ENCODE measurements at regions not wholly inside any gene's neighbourhood (a gene's known extent, or its start where the extent isn't known, plus 50 kb on each side); places are given as distances from the start of the nearest gene placed in this dataset.
A peak's percentile ranks its signal among the peaks of the same experiment; 100 is the strongest.

DNA sequence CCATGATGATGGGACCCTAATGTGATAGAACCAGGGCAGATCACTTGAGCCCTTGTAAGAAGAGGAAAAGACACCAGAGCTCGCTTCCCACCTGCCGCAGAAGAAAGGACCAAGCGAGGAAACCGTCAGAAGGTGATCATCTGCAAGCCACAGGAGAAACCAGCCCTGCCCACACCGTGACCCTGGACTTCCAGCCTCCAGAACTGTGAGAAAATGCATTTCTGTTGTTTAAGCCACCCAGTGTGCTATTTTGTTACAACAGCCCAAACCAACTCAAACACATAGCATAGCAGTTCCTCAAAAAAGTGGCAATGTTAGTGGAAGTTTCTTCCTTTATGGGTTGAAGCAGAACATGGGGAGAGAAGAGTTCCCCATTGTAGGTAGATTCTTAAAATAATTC is 107.9 kb upstream of the BCL2L14 start:
- Histone ChIP-seq H3K4me1 (no peaks in the 10 kb centered on the region), H3K36me3 (no peaks in the 10 kb centered on the region), H3K27me3 (ENCODE audit: low read depth) (no peaks in the 10 kb centered on the region), H3K4me3 (no peak overlapping the region), H3K9me3 (no peaks in the 10 kb centered on the region), H3K27ac (no peak overlapping the region)
- TF ChIP-seq, protein P1, sequence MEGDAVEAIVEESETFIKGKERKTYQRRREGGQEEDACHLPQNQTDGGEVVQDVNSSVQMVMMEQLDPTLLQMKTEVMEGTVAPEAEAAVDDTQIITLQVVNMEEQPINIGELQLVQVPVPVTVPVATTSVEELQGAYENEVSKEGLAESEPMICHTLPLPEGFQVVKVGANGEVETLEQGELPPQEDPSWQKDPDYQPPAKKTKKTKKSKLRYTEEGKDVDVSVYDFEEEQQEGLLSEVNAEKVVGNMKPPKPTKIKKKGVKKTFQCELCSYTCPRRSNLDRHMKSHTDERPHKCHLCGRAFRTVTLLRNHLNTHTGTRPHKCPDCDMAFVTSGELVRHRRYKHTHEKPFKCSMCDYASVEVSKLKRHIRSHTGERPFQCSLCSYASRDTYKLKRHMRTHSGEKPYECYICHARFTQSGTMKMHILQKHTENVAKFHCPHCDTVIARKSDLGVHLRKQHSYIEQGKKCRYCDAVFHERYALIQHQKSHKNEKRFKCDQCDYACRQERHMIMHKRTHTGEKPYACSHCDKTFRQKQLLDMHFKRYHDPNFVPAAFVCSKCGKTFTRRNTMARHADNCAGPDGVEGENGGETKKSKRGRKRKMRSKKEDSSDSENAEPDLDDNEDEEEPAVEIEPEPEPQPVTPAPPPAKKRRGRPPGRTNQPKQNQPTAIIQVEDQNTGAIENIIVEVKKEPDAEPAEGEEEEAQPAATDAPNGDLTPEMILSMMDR (IDR thresholded peaks at IDR 0.05): no peak
- intact Hi-C loops (cut with DNase I): no loop called here
- ATAC-seq (no peak), DNase-seq (no peak)

DNA sequence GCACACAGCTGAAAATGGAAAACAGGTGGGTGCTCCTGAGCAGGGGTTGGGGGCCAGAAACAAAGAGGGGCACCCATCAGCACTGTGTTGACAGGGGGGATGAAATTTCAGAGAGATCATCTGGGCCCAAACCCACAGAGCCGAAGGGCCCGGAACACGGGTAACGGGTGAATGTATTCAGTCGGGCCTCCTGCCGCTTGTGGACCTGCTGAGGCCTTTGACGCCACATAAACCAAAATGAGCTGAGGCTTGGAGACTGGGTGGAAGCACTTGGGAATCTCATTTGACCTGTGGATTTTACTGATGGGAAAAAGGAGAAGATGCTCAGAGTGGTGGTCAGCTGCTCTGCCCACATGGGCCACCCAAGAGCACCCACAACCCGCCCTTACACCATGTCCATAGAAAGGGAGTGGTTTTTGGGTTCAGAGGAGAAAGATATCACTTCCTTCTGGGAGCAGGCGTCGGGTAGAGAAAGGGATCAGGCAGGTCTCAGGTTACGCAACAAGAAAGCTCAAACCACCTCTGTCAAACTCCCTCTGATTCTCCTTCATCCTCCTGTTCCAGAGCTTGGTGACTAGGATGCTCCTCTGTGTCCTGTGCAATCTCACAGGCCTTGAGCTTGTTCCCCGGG is 106.8 kb upstream of the BCL2L14 start:
- ATAC-seq: no peak

DNA sequence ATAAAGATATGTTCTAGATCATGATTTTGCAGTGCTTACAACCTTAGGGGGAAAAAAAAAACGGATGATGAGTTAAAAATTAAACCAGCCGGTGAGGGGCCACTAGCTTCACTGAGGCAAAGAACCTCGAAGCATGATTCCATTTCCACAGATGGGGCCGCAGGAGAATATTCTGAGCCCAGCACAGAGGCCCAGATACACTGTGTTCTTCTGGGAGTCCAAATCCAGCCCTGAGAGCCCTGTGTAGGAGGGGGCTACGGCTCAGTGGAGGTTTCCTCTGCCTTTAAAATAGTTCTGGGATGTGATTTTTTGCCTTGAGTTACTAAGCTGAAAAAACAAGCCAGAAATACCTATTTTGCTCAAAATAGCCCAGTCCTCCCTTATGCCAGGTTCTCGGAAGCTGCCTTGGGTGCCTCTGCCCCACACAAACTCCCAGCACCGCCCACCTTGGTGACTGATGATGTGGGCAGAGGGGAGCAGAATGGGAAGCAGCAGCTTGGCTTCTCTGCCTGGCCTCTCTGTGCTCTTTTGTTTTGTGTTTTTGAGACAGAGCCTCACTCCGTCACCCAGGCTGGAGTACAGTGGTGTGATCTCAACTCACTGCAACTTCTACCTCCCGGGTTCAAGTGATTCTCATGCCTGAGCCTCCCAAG is 105.4 kb upstream of the BCL2L14 start:
- Histone ChIP-seq H3K27ac (no peak overlapping the region), H3K4me1 (no peaks in the 10 kb centered on the region), H3K9me3 (no peaks in the 10 kb centered on the region), H3K36me3 (no peaks in the 10 kb centered on the region), H3K27me3 (ENCODE audit: low read depth) (no peaks in the 10 kb centered on the region), H3K4me3 (no peak overlapping the region)
- no peak for DNase-seq
- TF ChIP-seq, protein P1 (IDR thresholded peaks at IDR 0.05): no peak
- intact Hi-C loops (cut with DNase I): no loop called here
- ATAC-seq: no peak

More for the DNA sequence above, 106.8 kb upstream of the BCL2L14 start:
- H3K27me3 ChIP-seq (ENCODE audit: low read depth): no peaks in the 10 kb centered on the region
- H3K36me3 ChIP-seq: no peaks in the 10 kb centered on the region
- no peaks in the 10 kb centered on the region for H3K4me1 ChIP-seq
- no peak overlapping the region for H3K4me3 ChIP-seq
- no peak overlapping the region for H3K27ac ChIP-seq
- no peaks in the 10 kb centered on the region for H3K9me3 ChIP-seq
- intact Hi-C loops (cut with DNase I): no loop called here
- DNase-seq: no peak
- TF ChIP-seq, protein P1 (IDR thresholded peaks at IDR 0.05): no peak

DNA sequence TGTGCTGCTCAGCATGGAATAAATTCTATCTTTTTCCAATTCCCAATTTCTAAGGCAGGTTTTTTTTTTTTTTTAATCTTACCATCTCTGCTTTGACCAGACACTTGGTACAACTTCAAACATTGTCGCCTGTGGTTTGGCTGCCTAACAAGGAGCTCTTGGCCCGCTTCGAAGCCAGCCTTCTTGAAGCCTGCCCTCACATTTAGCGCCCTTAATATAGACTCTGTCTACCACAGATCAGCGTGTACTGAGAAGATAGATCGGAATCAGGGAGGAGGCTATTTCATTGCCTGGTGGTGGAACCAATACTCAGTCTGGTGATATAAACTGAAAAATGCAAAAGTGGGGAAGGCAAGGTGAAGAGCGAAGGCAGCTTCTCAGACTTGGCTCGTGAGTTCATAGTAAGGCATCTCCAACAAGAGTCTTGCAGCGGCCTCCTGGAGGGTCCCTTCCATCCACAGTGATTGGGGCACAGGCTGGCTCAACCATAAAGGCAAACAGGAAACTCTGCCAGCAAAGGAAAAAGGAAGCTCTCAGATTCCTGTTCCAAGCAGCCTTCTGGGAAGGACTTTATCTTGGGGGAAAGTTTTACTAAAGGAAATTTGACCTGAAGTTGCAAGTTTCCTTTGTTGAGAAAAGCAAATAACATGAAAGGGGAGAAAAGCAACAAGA is 103.2 kb upstream of the BCL2L14 start:
- DNase-seq: no peak
- H3K27ac ChIP-seq: no peak overlapping the region

DNA sequence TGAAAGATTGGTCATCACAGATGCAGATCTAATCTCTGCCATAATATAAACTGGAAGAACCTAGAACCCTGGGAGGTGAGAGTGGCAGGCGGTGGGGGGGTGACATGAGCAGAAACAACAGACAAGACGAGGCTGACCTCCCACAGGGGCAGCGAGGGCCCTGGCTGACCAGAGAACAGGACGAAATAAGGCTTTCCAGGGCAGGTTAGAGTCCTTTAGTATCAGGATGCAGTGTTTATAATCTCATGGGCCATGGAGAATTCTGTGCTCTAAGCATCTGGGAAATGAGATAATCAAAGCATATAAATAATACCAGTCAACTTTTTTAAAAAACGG is 102.7 kb upstream of the BCL2L14 start:
- no peak for DNase-seq
- TF ChIP-seq, protein P1 (IDR thresholded peaks at IDR 0.05): no peak
- intact Hi-C loops (cut with DNase I): no loop called here
- ATAC-seq: no peak
- no peak overlapping the region for H3K4me3 ChIP-seq
- H3K36me3 ChIP-seq: no peaks in the 10 kb centered on the region
- H3K27ac ChIP-seq: no peak overlapping the region
- no peaks in the 10 kb centered on the region for H3K27me3 ChIP-seq (ENCODE audit: low read depth)
- no peaks in the 10 kb centered on the region for H3K9me3 ChIP-seq
- no peaks in the 10 kb centered on the region for H3K4me1 ChIP-seq

More for the DNA sequence above, 103.2 kb upstream of the BCL2L14 start:
- no peaks in the 10 kb centered on the region for H3K9me3 ChIP-seq
- intact Hi-C loops (cut with DNase I): no loop called here
- no peaks in the 10 kb centered on the region for H3K4me1 ChIP-seq
- H3K4me3 ChIP-seq: no peak overlapping the region
- no peaks in the 10 kb centered on the region for H3K36me3 ChIP-seq
- TF ChIP-seq, protein P1 (IDR thresholded peaks at IDR 0.05): no peak
- H3K27me3 ChIP-seq (ENCODE audit: low read depth): no peaks in the 10 kb centered on the region
- ATAC-seq: peak in 1 of 2 donors; percentile 36
